ENCODE measurements at regions not wholly inside any gene's neighbourhood (a gene's known extent, or its start where the extent isn't known, plus 50 kb on each side); places are given as distances from the start of the nearest gene placed in this dataset.

GRCh38 chr2:13114391-13114790 is 397.7 kb downstream of the TRIB2 start:
- Histone ChIP-seq H3K27ac (ENCODE audit: low read length) (no peak overlapping the region), H3K4me3 (ENCODE audit: low read depth in 2 of 2, low read length in 2 of 2) (no peak overlapping the region), H3K27me3 (ENCODE audit: control insufficient read depth, insufficient read depth, low read length) (no peaks in the 10 kb centered on the region), H3K9me3 (ENCODE audit: control insufficient read depth, insufficient read depth, low read depth, low read length) (no peaks in the 10 kb centered on the region), H3K4me1 (ENCODE audit: control insufficient read depth, insufficient read depth, low read length) (no peaks in the 10 kb centered on the region), H3K36me3 (ENCODE audit: control insufficient read depth, insufficient read depth, low read length) (no peaks in the 10 kb centered on the region)
- ChIA-PET POLR2A (no interaction called here), CTCF (no interaction called here)
- no peak for TF ChIP-seq POLR2AphosphoS5 (IDR thresholded peaks at IDR 0.05; ENCODE audit: low read depth, low read length)
- TF ChIP-seq CTCF (IDR thresholded peaks at IDR 0.05) = no peak
- TF ChIP-seq SIN3A (IDR thresholded peaks at IDR 0.05; ENCODE audit: borderline replicate concordance, insufficient read depth, low read depth, low read length) = no peak
- no peak for TF ChIP-seq REST (IDR thresholded peaks at IDR 0.05; ENCODE audit: insufficient read depth in 1 of 2, low read depth in 2 of 2, low read length in 1 of 2)
- no peak for TF ChIP-seq TCF7L2 (IDR thresholded peaks at IDR 0.05; ENCODE audit: low read depth, low read length)
- intact Hi-C loops (cut with micrococcal nuclease; ENCODE audit: unreplicated experiment) (no loop called here), in situ Hi-C loops (cut with HindIII; ENCODE audit: low pct_unique_long_range_greater_than_20kb, low sequenced_read_pairs) (no loop called here)
- BruUV-seq (replicated peaks) = no TSS peak
- no peak for ATAC-seq
- no peak for DNase-seq (ENCODE audit: low read depth, low spot score)

DNA sequence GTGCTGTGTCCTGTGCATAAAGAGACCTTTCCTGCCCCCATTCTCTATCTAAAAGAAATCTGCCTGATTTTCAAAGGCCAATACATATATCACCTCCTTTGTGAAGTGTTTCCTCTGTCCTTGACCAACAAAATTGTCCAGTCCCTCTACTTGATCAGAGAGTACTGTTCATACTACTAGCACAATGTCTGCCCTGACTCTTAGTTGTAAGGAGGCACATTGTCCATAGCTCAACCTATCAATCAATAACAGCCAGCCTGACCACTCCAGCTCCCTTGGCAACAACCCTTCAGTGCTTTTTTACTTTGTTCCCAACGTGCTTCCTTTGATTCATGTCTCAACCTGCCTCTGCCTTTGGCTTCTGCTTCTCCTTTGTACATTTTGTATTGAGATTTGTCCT is 398.9 kb downstream of the TRIB2 start:
- no peak for DNase-seq (ENCODE audit: low read depth, low spot score)
- Histone ChIP-seq H3K9me3 (ENCODE audit: control insufficient read depth, insufficient read depth, low read depth, low read length) (no peaks in the 10 kb centered on the region), H3K36me3 (ENCODE audit: control insufficient read depth, insufficient read depth, low read length) (no peaks in the 10 kb centered on the region), H3K27me3 (ENCODE audit: control insufficient read depth, insufficient read depth, low read length) (no peaks in the 10 kb centered on the region), H3K4me3 (ENCODE audit: low read depth in 2 of 2, low read length in 2 of 2) (no peak overlapping the region), H3K27ac (ENCODE audit: low read length) (no peak overlapping the region), H3K4me1 (ENCODE audit: control insufficient read depth, insufficient read depth, low read length) (no peaks in the 10 kb centered on the region)
- ChIA-PET CTCF (no interaction called here), POLR2A (no interaction called here)
- ATAC-seq = no peak
- no TSS peak for BruUV-seq (replicated peaks)
- no peak for TF ChIP-seq TCF7L2 (IDR thresholded peaks at IDR 0.05; ENCODE audit: low read depth, low read length)
- TF ChIP-seq SIN3A (IDR thresholded peaks at IDR 0.05; ENCODE audit: borderline replicate concordance, insufficient read depth, low read depth, low read length) = no peak
- TF ChIP-seq POLR2AphosphoS5 (IDR thresholded peaks at IDR 0.05; ENCODE audit: low read depth, low read length) = no peak
- no peak for TF ChIP-seq CTCF (IDR thresholded peaks at IDR 0.05)
- TF ChIP-seq REST (IDR thresholded peaks at IDR 0.05; ENCODE audit: insufficient read depth in 1 of 2, low read depth in 2 of 2, low read length in 1 of 2) = no peak
- intact Hi-C loops (cut with micrococcal nuclease; ENCODE audit: unreplicated experiment) = no loop called here
- in situ Hi-C loops (cut with HindIII; ENCODE audit: low pct_unique_long_range_greater_than_20kb, low sequenced_read_pairs) = no loop called here

Measured in Panc1 (cell line).